Hindlimb muscle (tissue), 1 donor: ENCODE measurements at regions not wholly inside any gene's neighbourhood (a gene's known extent, or its start where the extent isn't known, plus 50 kb on each side); places are given as distances from the start of the nearest gene placed in this dataset.
"Not testable (repeated sequence)": the region's sequence is repeated elsewhere in the genome, so short reads cannot be mapped to it uniquely, and the experiment has no call there.

Experiments used
- DNase-seq: peaks from one replicate; pipeline ENCODE4 v3.0.0-alpha.2; 2013

GRCh38 chr4:23516716-23517115 lies 373.1 kb downstream of the PPARGC1A start:
- no peak for DNase-seq

GRCh38 chr4:23504083-23504482 lies 385.8 kb downstream of the PPARGC1A start:
- DNase-seq = no peak

- no peak for DNase-seq
These were observed 388.9 kb downstream of the PPARGC1A start for GRCh38 chr4:23500894-23501449.

GRCh38 chr4:23485801-23486200 lies 404.0 kb downstream of the PPARGC1A start:
- DNase-seq = no peak

- DNase-seq = no peak
These were observed 405.2 kb downstream of the PPARGC1A start for GRCh38 chr4:23484689-23485088.

GRCh38 chr4:23483320-23483960 lies 406.4 kb downstream of the PPARGC1A start:
- no peak for DNase-seq

- no peak for DNase-seq
These were observed 408.3 kb downstream of the PPARGC1A start for GRCh38 chr4:23481566-23481965.

GRCh38 chr4:23477905-23478304 lies 411.9 kb downstream of the PPARGC1A start:
- no peak for DNase-seq

- no peak for DNase-seq
These were observed 413.2 kb downstream of the PPARGC1A start for GRCh38 chr4:23476515-23477090.

- no peak for DNase-seq
These were observed 426.8 kb downstream of the PPARGC1A start for GRCh38 chr4:23463071-23463470.

- DNase-seq = no peak
These were observed 431.8 kb downstream of the PPARGC1A start for GRCh38 chr4:23458054-23458453.

GRCh38 chr4:23456864-23457263 lies 433.0 kb downstream of the PPARGC1A start:
- no peak for DNase-seq

- no peak for DNase-seq
These were observed 434.2 kb downstream of the PPARGC1A start for GRCh38 chr4:23455456-23456158.

GRCh38 chr4:23441530-23442069 lies 448.2 kb downstream of the PPARGC1A start:
- DNase-seq = no peak

- no peak for DNase-seq
These were observed 451.1 kb downstream of the PPARGC1A start for GRCh38 chr4:23438764-23439163.

- no peak for DNase-seq
These were observed 460.4 kb downstream of the PPARGC1A start for GRCh38 chr4:23429497-23429896.

GRCh38 chr4:23425570-23425969 lies 464.3 kb downstream of the PPARGC1A start:
- no peak for DNase-seq

GRCh38 chr4:23423540-23423939 lies 466.3 kb downstream of the PPARGC1A start:
- DNase-seq = no peak

- no peak for DNase-seq
These were observed 467.0 kb downstream of the PPARGC1A start for GRCh38 chr4:23422878-23423277.

GRCh38 chr4:23413631-23414030 lies 476.2 kb downstream of the PPARGC1A start:
- DNase-seq = peak; percentile 46

- DNase-seq = no peak
These were observed 477.1 kb downstream of the PPARGC1A start for GRCh38 chr4:23412701-23413100.

- DNase-seq = not testable (repeated sequence)
These were observed 480.9 kb downstream of the PPARGC1A start for GRCh38 chr4:23408913-23409312.

- no peak for DNase-seq
These were observed 488.3 kb downstream of the PPARGC1A start for GRCh38 chr4:23401572-23401971.
